Loucy (cell line): ENCODE measurements at regions not wholly inside any gene's neighbourhood (a gene's known extent, or its start where the extent isn't known, plus 50 kb on each side); places are given as distances from the start of the nearest gene placed in this dataset.

Experiments
- H2AFZ ChIP-seq: fragments of 200-600 bp; sonication (generic); 2 replicates; pipeline ENCODE4 v1.6.0; 2016; ENCODE audit warnings: antibody characterized with exemption, mild to moderate bottlenecking, low read length, moderate library complexity
- H3F3A ChIP-seq: fragments of 200-600 bp; 2 replicates; pipeline ENCODE4 v1.6.0; 2016; ENCODE audit warnings: antibody characterized with exemption, low read depth, mild to moderate bottlenecking
- H3K27me3 ChIP-seq: fragments of 200-600 bp; sonication (generic); 2 replicates; pipeline ENCODE4 v1.6.1; 2014; ENCODE audit warnings: low read length, mild to moderate bottlenecking; ENCODE audit not compliant: insufficient read depth, poor library complexity, severe bottlenecking
- H3K36me3 ChIP-seq: fragments of 200-600 bp; sonication (generic); 2 replicates; pipeline ENCODE4 v1.6.1; 2016; ENCODE audit warnings: low read length; ENCODE audit not compliant: insufficient read depth
- H3K4me1 ChIP-seq: fragments of 200-600 bp; sonication (generic); 2 replicates; pipeline ENCODE4 v1.5.1; 2014; ENCODE audit warnings: low read length, mild to moderate bottlenecking; ENCODE audit not compliant: insufficient read depth, poor library complexity, severe bottlenecking
- H3K4me2 ChIP-seq: fragments of 200-600 bp; sonication (generic); 2 replicates; pipeline ENCODE4 v1.6.0; 2014; ENCODE audit warnings: antibody characterized with exemption, low read length, low read depth, mild to moderate bottlenecking; ENCODE audit not compliant: poor library complexity, severe bottlenecking
- H3K4me3 ChIP-seq: fragments of 200-600 bp; sonication (generic); 2 replicates; pipeline ENCODE4 v1.5.1; 2014; ENCODE audit warnings: low read length, mild to moderate bottlenecking, mixed read lengths; ENCODE audit not compliant: poor library complexity, severe bottlenecking
- H3K79me2 ChIP-seq: fragments of 200-600 bp; sonication (generic); 2 replicates; pipeline ENCODE4 v1.6.1; 2014; ENCODE audit warnings: low read length; ENCODE audit not compliant: insufficient read depth
- H3K9ac ChIP-seq: fragments of 200-600 bp; sonication (generic); 2 replicates; pipeline ENCODE4 v1.6.0; 2014; ENCODE audit warnings: mild to moderate bottlenecking, low read depth, low read length, moderate library complexity; ENCODE audit not compliant: poor library complexity, severe bottlenecking
- H3K9me2 ChIP-seq: fragments of 200-600 bp; sonication (generic); replicated peaks from 2 replicates; pipeline ENCODE4 v1.6.1; 2016; ENCODE audit warnings: low read depth, low read length, mixed read lengths
- H3K9me3 ChIP-seq: fragments of 200-600 bp; sonication (generic); 2 replicates; pipeline ENCODE4 v1.6.1; 2014; ENCODE audit warnings: mild to moderate bottlenecking, antibody characterized with exemption, low read length, low read depth; ENCODE audit not compliant: insufficient read depth
- H4K20me1 ChIP-seq: fragments of 200-600 bp; sonication (generic); 2 replicates; pipeline ENCODE4 v1.6.0; 2014; ENCODE audit warnings: antibody characterized with exemption, low read length, mild to moderate bottlenecking; ENCODE audit not compliant: insufficient read depth, poor library complexity, severe bottlenecking
- EZH2phosphoT487 ChIP-seq: fragments of 200-600 bp; IDR thresholded peaks from 2 replicates; pipeline ENCODE4 v1.6.1; 2018; ENCODE audit warnings: antibody characterized with exemption, mild to moderate bottlenecking, moderate library complexity, borderline replicate concordance
- TF ChIP-seq, protein P1 (sequence below): fragments of 200-600 bp; sonication (generic); conservative IDR thresholded peaks from 2 replicates; pipeline ENCODE4 v1.5.1; 2014; ENCODE audit warnings: mild to moderate bottlenecking, antibody characterized with exemption, low read length

DNA sequence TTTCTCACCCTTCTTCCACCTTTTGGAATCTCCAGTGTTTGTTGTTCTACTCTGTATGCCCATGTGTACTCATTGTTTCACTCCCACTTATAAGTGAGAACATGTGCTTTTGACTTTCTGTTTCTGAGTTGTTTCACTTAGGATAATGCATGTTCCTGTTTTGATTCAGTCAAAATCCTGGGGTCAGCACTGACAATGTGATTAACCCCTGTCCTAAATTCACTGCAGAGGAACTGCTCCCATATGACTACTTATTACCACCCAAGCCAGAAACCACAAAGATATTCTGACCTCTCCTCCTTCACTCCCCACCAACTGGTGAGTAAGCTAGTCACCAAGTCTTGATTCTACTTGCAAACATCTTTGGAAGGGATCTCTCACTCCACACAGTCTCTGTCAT is 251.4 kb upstream of the TCF4 start:
- no peak overlapping the region for H3K4me2 ChIP-seq
- no peaks in the 10 kb centered on the region for H3K27me3 ChIP-seq
- no peaks in the 10 kb centered on the region for H3F3A ChIP-seq
- no peaks in the 10 kb centered on the region for H3K79me2 ChIP-seq
- no peak overlapping the region for H3K4me3 ChIP-seq
- H3K4me1 ChIP-seq, result no peaks in the 10 kb centered on the region
- H3K9ac ChIP-seq, result no peak overlapping the region
- H3K36me3 ChIP-seq, result no peaks in the 10 kb centered on the region
- H4K20me1 ChIP-seq, result no peaks in the 10 kb centered on the region
- no peak for TF ChIP-seq EZH2phosphoT487
- TF ChIP-seq, protein P1, sequence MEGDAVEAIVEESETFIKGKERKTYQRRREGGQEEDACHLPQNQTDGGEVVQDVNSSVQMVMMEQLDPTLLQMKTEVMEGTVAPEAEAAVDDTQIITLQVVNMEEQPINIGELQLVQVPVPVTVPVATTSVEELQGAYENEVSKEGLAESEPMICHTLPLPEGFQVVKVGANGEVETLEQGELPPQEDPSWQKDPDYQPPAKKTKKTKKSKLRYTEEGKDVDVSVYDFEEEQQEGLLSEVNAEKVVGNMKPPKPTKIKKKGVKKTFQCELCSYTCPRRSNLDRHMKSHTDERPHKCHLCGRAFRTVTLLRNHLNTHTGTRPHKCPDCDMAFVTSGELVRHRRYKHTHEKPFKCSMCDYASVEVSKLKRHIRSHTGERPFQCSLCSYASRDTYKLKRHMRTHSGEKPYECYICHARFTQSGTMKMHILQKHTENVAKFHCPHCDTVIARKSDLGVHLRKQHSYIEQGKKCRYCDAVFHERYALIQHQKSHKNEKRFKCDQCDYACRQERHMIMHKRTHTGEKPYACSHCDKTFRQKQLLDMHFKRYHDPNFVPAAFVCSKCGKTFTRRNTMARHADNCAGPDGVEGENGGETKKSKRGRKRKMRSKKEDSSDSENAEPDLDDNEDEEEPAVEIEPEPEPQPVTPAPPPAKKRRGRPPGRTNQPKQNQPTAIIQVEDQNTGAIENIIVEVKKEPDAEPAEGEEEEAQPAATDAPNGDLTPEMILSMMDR, result no peak
- no peak overlapping the region for H2AFZ ChIP-seq
- no peaks in the 10 kb centered on the region for H3K9me3 ChIP-seq
- no peaks in the 10 kb centered on the region for H3K9me2 ChIP-seq

DNA sequence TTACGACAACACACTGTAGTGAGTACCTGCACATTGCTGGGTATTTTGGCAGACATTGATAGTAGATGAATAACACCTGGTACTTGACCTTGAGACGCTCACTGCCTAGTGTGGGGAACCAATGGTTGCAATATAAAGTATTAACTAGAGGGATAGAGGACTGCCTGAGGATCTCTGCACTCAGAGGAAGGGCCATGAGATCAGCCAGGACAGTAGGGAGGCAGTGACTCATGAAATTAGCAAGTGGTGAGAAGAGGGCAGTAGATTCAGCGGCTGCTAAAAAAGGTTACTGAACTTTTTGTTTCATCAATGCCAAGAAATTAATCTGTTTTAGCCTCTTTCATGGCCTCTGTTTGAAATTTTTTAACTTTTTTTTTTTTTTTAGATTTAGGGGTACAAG is 250.8 kb upstream of the TCF4 start:
- Histone ChIP-seq H3K9ac (no peak overlapping the region), H3K4me3 (no peak overlapping the region)

GRCh38 chr18:55838319-55838718 is 250.3 kb upstream of the TCF4 start:
- Histone ChIP-seq H3K9me3 (no peaks in the 10 kb centered on the region), H3K9me2 (no peaks in the 10 kb centered on the region), H3K36me3 (no peaks in the 10 kb centered on the region), H3K9ac (no peak overlapping the region), H4K20me1 (no peaks in the 10 kb centered on the region), H3K79me2 (no peaks in the 10 kb centered on the region), H2AFZ (no peak overlapping the region), H3K4me3 (no peak overlapping the region), H3F3A (no peaks in the 10 kb centered on the region), H3K4me2 (no peak overlapping the region), H3K27me3 (no peaks in the 10 kb centered on the region), H3K4me1 (no peaks in the 10 kb centered on the region)
- TF ChIP-seq, protein P1, result no peak
- no peak for TF ChIP-seq EZH2phosphoT487

More for the DNA sequence above, 250.8 kb upstream of the TCF4 start:
- Histone ChIP-seq H3F3A (no peaks in the 10 kb centered on the region), H4K20me1 (no peaks in the 10 kb centered on the region), H3K9me2 (no peaks in the 10 kb centered on the region), H2AFZ (no peak overlapping the region), H3K27me3 (no peaks in the 10 kb centered on the region), H3K4me2 (no peak overlapping the region), H3K79me2 (no peaks in the 10 kb centered on the region), H3K36me3 (no peaks in the 10 kb centered on the region), H3K4me1 (no peaks in the 10 kb centered on the region), H3K9me3 (no peaks in the 10 kb centered on the region)
- no peak for TF ChIP-seq EZH2phosphoT487
- TF ChIP-seq, protein P1, result no peak
